ENCODE measurements at regions not wholly inside any gene's neighbourhood (a gene's known extent, or its start where the extent isn't known, plus 50 kb on each side); places are given as distances from the start of the nearest gene placed in this dataset.
"Not testable (repeated sequence)": the region's sequence is repeated elsewhere in the genome, so short reads cannot be mapped to it uniquely, and the experiment has no call there.

- DNase-seq (ENCODE audit: extremely low read depth in 1 of 11, low read depth in 9 of 11, low spot score in 4 of 11) = no peak
Measured at GRCh38 chr4:189136462-189136861, 804.2 kb upstream of the FRG1 start.

- DNase-seq (ENCODE audit: extremely low read depth in 1 of 11, low read depth in 9 of 11, low spot score in 4 of 11) = no peak
Measured at GRCh38 chr4:189143263-189143952, 797.3 kb upstream of the FRG1 start.

GRCh38 chr4:189147005-189147929, 793.4 kb upstream of the FRG1 start:
- no peak for DNase-seq (ENCODE audit: extremely low read depth in 1 of 11, low read depth in 9 of 11, low spot score in 4 of 11)

- DNase-seq (ENCODE audit: extremely low read depth in 1 of 11, low read depth in 9 of 11, low spot score in 4 of 11) = not testable (repeated sequence)
Measured at GRCh38 chr4:189155083-189155482, 785.6 kb upstream of the FRG1 start.

GRCh38 chr4:189162073-189162789, 778.4 kb upstream of the FRG1 start:
- DNase-seq (ENCODE audit: extremely low read depth in 1 of 11, low read depth in 9 of 11, low spot score in 4 of 11) = no peak

GRCh38 chr4:189162888-189163287, 777.8 kb upstream of the FRG1 start:
- DNase-seq (ENCODE audit: extremely low read depth in 1 of 11, low read depth in 9 of 11, low spot score in 4 of 11) = no peak

- DNase-seq (ENCODE audit: extremely low read depth in 1 of 11, low read depth in 9 of 11, low spot score in 4 of 11) = no peak
Measured at GRCh38 chr4:189176002-189176401, 764.7 kb upstream of the FRG1 start.

GRCh38 chr4:189177130-189177529, 763.5 kb upstream of the FRG1 start:
- DNase-seq (ENCODE audit: extremely low read depth in 1 of 11, low read depth in 9 of 11, low spot score in 4 of 11) = no peak

GRCh38 chr4:189178125-189178746, 762.4 kb upstream of the FRG1 start:
- no peak for DNase-seq (ENCODE audit: extremely low read depth in 1 of 11, low read depth in 9 of 11, low spot score in 4 of 11)

- DNase-seq (ENCODE audit: extremely low read depth in 1 of 11, low read depth in 9 of 11, low spot score in 4 of 11) = no peak
Measured at GRCh38 chr4:189185810-189186432, 754.8 kb upstream of the FRG1 start.

- no peak for DNase-seq (ENCODE audit: extremely low read depth in 1 of 11, low read depth in 9 of 11, low spot score in 4 of 11)
Measured at GRCh38 chr4:189187531-189188052, 753.1 kb upstream of the FRG1 start.

- DNase-seq (ENCODE audit: extremely low read depth in 1 of 11, low read depth in 9 of 11, low spot score in 4 of 11) = no peak
Measured at GRCh38 chr4:189198624-189199023, 742.0 kb upstream of the FRG1 start.

- DNase-seq (ENCODE audit: extremely low read depth in 1 of 11, low read depth in 9 of 11, low spot score in 4 of 11) = no peak
Measured at GRCh38 chr4:189200353-189200752, 740.3 kb upstream of the FRG1 start.

GRCh38 chr4:189202182-189202868, 738.3 kb upstream of the FRG1 start:
- DNase-seq (ENCODE audit: extremely low read depth in 1 of 11, low read depth in 9 of 11, low spot score in 4 of 11) = peak; percentile 7 to 41 (median 26)

- peak in 1 of 11 donors; percentile 6 for DNase-seq (ENCODE audit: extremely low read depth in 1 of 11, low read depth in 9 of 11, low spot score in 4 of 11)
Measured at GRCh38 chr4:189202869-189203271, 737.8 kb upstream of the FRG1 start.

GRCh38 chr4:189204616-189205015, 736.1 kb upstream of the FRG1 start:
- no peak for DNase-seq (ENCODE audit: extremely low read depth in 1 of 11, low read depth in 9 of 11, low spot score in 4 of 11)

GRCh38 chr4:189206953-189207352, 733.7 kb upstream of the FRG1 start:
- no peak for DNase-seq (ENCODE audit: extremely low read depth in 1 of 11, low read depth in 9 of 11, low spot score in 4 of 11)

GRCh38 chr4:189207872-189208271, 732.8 kb upstream of the FRG1 start:
- DNase-seq (ENCODE audit: extremely low read depth in 1 of 11, low read depth in 9 of 11, low spot score in 4 of 11) = no peak
